ENCODE measurements at regions not wholly inside any gene's neighbourhood (a gene's known extent, or its start where the extent isn't known, plus 50 kb on each side); places are given as distances from the start of the nearest gene placed in this dataset.

DNA sequence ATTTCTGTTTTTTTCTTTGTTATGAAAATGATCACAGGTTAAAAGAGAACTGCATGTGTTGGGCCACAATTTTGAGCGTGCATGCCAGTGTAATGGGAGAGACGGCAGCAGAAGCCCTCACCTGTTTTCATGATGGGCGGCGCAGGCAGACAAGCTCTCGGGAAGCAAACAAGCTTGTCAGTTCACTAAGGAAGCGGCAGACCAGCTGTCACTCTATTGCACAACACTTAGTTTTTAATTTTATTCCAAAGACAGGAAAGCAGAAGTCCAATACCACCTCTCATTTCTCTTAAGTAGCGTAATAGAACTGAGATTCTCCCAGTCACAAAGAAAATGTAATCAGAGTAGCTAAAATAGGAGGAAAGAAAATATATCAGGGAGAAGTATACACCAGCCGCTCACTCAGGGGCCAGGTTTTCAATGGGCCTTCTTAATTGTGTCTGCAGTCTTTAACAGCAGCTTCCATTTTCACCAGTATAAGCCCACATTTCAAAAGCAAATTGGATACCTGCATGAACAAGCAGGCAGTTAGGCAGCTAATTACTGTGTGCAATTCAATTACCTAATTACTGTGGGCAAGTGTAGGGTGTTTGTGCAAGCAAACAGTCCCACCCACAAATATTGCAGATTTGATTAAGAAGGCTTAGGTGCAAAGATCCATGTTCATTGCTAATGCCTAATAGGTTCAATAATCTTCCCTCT, 711.4 kb downstream of the DIAPH3 start:
- no peak for DNase-seq
- ATAC-seq, result no peak

DNA sequence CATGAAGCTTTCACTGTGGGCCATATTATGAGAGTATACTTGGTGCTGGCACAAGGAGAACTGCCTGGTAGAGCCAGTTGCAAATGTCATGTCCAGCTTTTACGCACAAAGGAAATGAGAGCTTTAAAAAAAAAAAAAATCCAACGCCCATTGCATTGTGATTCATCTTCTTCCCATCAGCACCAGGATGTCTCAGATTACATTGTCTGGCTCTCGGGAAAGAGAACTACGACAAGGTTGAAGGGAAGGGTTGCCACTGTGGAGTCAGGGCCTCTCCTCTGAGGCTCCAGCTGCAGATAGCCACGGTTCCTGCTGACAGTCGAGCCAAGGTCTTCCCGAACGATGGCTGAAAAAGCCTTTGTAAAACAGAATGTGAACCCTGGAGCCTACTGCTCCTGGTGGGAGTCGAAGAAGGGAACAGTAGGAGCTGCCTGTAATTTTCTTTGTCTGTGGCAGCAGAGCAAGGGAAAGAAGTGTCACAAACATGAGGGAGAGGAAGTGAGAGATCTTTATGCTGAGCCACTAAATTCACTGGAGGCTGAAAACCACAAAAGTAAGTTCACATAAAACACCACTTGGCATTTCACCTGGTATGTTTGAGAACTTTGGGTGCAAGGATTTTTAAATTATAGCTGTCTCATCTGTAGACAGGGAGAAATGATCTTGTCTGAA, 704.7 kb downstream of the DIAPH3 start:
- DNase-seq, result no peak
- ATAC-seq, result no peak

DNA sequence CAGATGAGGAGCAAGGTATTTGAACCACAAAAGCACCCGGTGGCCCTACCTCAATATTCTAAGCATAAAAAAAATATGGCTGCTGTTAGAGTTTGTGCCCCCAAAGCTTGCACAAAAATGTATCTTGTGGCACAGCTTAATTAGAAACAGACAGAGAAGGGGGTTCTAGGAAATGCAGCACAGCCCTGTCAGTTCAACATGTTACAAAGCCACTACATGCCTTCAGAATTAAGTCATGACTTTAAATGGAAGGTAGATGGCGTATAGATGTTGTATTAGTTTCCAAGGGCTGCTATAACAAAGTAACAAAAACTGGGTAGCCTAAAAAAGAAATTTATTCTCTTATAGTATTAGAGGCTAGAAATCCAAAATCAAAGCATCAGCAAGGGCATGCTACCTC, 703.8 kb downstream of the DIAPH3 start:
- DNase-seq, result no peak
- ATAC-seq, result no peak

DNA sequence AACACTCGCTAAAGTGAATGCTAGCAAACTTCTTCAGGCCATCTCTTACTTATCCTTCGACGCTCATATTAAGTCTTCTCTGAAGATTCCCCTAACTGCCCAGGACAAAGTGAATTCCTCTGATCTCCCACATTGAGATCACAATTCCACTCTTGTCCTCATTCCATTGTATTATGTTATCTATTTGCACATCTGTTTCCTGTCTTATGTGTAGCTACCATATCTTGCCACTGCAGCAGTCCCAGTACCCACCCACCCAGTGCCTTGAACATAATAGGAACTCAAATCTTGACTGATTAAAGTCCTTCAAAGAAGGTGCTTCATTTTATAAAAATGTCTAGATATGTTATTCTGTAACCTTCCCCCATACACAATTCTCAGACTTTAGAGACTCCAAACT, 702.3 kb downstream of the DIAPH3 start:
- ATAC-seq (no peak), DNase-seq (no peak)

DNA sequence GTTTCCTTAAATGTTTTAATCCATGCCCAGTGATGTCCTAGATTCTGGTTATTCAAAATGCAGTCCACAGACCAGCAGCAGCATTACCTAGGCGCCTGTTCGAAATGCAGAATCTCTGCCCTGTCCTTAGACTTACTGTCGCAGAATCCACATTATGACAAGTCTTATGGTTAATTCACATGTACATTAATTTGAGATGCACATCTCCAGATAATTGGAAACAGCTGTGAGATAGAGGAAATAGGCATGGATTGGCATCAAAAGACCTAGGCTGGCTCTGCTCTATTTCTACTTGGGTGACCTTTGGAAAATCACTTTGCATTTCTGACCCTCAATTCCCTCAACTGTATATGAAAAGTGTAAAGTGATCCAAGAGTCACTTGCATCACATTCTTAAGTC, 700.7 kb downstream of the DIAPH3 start:
- no peak for ATAC-seq

DNA sequence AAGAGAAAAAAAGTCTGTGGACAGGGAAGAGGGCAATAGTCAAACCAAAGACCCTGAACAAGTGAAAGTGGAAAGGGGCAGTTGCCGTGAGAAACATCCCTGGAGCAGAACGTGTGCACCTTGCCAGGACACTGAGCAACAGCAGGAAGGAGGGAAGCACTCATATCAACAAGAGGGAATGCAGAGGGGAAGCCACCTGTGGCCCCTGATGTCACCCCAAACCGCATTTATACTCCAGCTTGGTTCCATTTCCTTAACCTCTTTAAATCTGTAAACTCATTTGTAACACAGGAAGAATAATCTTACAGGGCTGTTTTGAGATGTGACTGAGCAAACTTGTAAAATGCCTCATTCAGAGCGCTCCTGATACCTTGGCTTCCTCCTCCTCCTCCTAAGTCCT, 698.8 kb downstream of the DIAPH3 start:
- no peak for ATAC-seq
- DNase-seq, result no peak

More for the DNA sequence above, 700.7 kb downstream of the DIAPH3 start:
- no peak for DNase-seq

DNA sequence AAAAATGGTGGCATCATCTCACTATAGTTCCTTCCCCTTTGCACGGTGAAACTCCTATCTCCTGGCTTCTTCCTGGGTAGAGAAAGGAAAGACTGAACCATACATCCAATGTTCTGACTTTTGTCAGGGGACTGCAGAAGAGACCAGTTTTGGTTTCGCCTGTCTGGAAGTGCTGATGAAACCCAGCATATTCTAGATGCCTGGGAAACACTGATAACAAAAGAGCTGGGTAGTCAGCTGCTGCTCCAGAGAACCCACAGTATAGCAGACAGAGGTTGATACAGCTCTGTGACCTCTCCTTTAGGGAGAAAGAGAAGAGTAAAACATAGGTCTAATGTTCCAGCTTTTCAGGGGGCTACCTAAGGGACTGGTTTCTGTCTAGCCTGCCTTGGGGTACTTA, 695.3 kb downstream of the DIAPH3 start:
- DNase-seq (no peak), ATAC-seq (no peak)

DNA sequence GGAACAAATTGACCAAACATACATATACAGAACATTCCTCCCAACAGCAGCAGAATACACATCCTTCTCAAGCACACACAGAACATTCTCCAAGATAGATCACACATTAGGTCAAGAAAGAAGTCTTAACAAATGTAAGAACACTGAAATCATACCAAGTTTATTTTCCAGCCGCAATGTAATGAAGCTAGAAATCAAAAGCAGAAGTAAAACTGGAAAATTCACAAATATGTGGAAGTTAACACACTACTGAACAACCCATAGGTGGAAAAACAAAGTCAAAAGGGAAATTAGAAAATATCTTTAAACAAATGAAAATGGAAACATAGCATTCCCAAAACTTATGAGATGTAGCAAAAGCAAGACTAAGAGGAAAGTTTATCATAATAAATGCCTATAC, 692.6 kb downstream of the DIAPH3 start:
- ATAC-seq (no peak), DNase-seq (no peak)

DNA sequence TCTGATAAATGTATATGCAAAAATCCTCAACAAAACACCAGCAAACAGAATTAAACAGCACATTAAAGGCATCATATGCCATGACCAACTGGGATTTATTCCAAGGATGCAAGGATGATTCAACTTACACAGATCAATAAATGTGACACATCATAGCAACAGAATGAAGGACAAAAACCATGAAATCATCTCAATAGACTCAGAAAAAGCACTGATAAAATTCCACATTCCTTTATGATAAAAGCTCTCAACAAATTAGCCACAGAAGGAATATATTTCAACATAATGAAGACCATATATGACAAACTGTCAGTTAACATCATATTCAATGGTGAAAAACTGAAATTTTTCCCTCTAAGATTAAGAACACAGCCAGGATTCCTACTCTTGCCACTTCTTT, 691.6 kb downstream of the DIAPH3 start:
- DNase-seq, result no peak

DNA sequence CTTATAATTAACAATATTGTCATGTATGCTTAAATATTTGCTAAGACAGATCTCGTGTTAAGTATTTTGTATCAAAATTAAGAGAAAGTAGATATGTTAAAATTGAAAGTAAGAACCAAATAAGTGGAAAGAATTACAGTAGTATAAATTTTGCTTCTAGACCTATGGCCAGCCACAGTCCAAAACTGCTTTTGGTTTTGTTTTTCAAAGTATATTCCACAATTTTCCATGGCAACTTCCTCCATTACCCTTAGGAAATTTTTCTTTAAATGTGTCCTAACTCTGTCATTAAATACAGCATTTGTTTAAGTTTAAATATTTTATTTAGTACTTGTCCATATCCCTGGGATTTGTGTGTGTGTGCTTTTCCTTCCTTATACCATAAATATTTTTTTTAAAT, 689.0 kb downstream of the DIAPH3 start:
- DNase-seq (no peak), ATAC-seq (no peak)

More for the DNA sequence above, 691.6 kb downstream of the DIAPH3 start:
- no peak for ATAC-seq

DNA sequence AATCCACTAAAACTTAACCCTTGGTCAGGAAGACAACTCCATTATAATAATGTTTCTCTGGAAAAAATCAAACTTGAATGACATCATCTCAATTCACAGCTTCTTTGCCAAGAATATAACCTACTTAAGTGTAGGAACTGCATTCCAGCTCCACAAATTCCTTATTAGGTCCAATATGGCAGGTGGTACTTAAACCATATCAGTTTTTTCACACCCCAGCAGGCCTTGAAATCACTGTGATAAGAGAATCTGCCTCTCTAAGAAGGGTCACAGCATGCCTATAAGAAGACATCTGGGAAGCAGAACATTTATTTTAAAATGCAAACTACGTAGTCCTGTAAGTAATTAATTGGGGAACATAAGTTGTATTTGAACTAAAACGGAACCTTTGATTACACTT, 687.8 kb downstream of the DIAPH3 start:
- no peak for ATAC-seq

DNA sequence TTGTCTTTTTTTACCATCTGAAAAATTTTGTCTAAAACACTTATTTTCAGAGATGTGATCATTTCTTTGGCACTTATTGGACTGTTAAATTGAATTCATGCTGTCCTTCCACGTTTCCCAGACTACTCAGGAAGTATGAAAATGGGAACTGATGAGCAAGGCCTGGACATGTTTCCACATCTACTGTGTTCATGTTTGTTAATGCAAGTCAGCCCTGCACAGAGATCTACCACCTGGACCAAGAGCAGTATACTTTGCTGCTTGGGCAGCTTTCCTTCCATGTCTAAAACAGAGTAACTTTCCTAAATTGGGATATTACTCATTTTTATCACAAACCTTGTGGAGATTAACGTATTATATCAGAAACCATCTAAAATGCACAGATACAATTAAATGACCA, 687.4 kb downstream of the DIAPH3 start:
- no peak for ATAC-seq
- no peak for DNase-seq

More for the DNA sequence above, 687.8 kb downstream of the DIAPH3 start:
- DNase-seq, result no peak

DNA sequence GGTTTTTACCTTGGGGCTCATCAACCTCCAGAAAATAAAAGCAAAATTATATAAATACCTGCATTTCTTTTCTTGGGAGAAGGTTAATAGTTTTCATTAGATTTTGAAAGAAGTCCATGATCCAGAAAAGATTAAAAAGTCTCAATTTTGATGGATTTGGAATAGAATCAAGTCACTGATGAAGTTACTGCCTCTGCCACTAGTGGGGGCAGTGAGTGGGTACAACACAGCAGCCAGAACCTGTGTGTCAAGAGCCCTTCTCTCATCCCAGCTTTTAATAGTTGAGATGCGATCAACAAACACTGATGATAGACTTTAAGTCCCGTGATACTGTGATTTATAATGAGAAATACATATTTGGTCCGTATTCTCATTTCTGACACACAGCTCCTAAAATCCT, 686.7 kb downstream of the DIAPH3 start:
- ATAC-seq, result no peak
- no peak for DNase-seq

DNA sequence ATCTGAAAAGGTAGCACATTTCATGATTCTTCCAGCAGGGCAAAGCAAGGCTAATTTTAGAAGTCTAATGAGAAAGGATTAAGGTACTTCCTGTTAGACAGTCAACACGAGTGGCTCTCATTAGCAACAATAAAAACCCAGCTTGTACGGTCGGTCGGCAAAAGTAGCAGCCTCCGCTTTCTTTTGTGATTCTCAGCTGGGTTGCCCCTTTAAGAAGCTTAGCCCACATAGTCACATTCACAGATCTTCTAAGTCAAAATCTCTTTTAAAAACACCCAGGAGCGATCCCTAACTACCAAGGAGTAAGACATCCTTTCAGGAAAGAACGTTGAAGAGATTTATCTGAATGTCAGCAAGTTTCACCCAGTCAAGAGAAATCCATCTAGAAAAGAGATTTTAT, 684.8 kb downstream of the DIAPH3 start:
- DNase-seq, result no peak

DNA sequence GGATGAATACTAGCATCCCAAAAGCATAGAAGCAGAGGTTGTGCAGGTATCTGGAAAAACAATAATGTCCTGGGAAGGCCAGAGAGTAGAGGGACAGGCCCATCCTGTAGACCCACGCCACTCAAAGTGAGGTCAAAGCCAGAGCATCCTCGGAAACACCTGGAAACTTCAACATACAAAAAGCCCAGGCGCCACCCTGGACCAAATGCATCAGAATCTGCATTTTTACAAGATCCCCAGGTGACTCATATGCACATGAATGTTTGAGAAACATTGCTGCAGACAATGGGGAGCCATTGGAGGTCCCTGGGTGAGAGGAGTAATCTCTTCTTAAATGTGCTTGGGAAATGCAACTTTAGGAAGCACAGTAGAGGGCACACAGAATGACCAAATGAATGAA, 684.1 kb downstream of the DIAPH3 start:
- DNase-seq, result no peak
- ATAC-seq, result no peak

More for the DNA sequence above, 684.8 kb downstream of the DIAPH3 start:
- no peak for ATAC-seq

DNA sequence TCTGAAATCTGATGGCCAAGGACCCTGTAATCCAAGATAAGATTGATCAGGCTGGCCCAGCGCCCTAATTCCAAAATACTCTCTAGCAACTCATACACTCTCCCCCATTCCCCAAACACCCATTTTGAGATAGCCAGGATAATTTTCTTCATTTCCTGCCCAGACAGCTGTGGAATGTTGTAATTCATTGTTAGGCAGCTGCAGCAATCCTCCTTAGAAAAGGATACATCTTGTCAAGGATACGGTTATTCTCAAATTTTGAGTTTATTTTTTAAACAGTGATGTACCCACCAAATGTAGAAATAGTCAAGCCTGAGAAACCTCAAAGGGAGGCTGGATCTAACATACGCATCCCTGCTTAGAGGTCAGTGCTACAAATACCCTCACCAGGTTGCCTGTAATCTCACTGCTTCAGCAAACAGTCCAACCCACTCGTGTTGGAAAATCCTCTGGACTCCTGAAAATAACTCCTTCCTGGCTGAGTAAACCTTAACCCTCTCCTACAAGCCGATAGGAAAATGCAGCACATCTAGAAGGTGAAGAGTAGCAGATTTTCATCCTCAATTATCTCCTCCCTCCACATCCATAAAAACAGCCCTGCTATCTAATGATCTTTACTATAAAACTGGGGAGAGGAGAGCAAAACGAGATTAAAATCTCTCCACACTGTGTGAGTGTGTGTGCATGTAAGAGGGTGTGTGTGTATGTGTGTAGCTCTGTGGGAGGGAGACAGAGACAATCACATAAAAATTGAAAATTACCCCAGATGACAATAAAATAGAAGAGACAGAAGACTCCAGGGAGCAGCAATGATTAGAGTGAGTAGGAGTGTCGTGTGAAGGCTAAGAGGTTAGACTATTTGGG, 683.1 kb downstream of the DIAPH3 start:
- ATAC-seq (no peak), DNase-seq (no peak)

DNA sequence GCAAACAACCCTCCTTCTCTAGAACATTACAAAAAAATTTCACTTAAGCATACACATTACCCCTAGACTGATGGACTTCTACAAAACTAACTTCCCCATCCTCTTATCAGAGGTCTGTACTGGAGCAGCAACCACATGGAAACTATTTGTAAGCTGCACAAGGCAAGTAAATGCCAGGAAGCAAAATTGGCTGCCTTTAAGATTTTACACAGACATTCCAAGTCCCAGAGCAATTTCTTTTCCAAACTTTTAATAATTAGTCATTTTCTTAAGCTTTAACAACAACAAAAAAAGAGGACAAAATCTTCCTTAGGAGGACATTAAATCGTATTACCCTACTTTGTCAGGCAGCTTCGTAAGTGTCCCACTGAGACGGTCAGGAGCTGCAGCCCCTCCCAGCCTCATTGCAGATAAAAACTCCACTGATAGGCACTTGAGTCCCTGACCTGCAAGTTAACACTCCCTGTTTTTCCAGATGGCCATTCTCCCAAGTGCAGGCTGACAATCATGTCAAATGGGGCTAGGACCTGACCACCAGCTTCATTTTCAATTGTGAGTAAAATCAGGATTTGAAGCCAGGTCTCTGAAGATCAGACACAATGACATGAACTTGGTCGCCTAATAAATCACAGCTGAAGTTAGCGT, 680.1 kb downstream of the DIAPH3 start:
- no peak for DNase-seq
- no peak for ATAC-seq

DNA sequence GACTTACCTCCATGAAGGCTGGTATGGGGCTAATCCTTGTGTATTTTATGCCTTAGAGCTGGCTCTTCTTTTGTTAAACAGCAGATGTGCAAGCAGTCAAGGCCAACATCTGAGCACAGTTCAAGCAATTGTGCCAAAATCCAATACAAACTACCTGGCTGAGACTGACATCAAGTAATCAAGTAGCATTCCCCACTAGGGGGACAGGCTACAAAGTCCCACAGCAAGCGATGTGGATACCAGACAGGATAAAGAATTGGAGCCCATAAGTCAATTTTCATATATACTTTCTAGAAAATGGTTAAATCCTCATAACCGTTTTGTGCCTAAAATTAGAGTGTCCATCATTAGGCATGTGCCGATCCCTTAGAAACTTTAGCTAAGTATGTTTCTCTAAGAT, 675.8 kb downstream of the DIAPH3 start:
- DNase-seq (no peak), ATAC-seq (no peak)

DNA sequence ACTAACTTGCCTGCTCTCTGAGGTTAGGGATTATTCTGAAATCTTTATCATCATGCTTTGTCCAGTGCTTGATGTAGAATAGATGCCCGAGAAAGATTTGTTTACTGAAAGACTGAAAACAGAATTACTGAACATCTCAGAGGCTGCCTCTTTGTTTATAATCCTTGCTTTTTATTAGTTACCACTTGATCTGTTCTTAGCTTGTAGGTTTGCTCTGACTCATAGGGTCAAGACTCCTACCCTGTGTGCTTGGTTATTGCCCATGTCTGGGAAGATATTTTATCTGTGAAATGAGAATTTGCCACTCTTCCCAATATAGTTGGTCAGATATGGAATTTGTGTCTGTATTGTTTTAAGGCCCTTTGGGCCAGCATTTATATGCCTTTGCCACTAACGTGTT, 675.3 kb downstream of the DIAPH3 start:
- no peak for ATAC-seq
- no peak for DNase-seq

DNA sequence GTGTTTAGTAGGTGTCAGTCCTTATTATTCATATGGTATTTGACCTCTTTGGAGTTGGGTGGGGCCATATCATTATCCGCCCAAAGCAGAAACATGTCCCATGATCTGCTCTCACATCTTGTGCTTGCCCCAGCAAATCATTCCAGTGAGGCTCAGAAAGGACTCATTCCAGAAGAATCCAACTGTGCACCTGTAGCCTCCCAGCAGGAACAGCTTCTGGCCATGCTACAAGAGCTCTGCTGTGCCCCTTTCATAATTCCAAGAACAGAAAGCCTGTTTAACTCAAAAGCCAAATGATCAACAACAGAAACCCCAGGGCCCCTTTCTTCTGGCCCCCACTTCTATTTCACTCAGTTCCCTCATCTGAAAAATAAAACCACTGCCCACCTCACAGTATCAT, 673.1 kb downstream of the DIAPH3 start:
- no peak for DNase-seq
- no peak for ATAC-seq

DNA sequence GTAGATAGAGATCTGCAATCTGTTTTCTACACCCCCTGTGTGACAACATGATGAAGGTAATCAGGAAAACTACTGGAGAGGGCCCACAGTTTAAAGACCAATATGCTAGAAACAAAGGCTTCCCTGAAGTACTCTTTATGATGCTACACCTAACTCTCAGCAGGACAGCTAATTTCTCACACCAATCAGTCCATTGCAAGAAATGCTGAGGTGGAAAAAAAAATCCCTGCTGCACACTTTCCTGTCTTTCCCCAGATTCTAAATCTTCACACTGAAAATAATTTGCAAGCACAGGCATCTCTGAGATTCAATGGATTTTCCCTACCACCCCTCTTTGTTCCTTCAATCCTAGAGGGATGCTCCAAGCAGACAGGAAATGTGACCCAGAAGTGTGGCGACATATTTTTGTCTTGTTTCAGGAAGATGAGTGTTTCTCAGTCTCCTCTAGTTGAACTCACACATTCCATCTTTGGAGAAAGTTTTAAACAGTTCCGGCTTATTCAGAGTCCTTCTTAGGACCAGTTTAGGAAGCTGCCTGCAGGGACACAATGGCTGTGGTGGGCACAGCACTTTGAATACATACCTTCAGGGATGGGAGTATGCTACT, 671.6 kb downstream of the DIAPH3 start:
- DNase-seq (no peak), ATAC-seq (no peak)

DNA sequence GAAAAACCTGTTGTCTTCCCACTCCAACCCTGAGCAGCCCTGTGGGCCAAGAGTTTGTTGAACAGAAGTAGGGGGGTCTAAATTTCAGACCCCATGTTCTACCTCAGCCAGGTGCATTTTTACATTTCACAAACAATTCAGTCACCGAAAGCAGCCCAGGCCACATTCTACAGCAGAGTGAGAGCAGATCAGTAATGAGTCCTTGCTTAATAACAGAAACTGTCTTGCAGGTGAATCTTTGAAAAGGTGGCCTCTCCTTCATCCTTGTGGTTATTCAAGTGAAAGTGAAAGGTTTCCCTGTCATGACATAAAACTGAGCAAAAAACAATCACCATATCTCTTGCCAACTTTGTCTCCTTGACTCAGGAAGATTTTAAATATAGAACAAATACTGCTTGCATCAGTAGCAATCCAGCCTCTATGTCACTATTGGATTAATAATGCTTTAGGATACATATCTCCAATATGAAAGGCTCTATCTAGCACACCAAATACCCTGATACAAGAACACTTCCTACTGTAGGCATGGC, 670.2 kb downstream of the DIAPH3 start:
- no peak for ATAC-seq
- DNase-seq, result no peak

Measured in stimulated activated naive CD8-positive, alpha-beta T cell treated with anti-CD3 and anti-CD28 coated beads, Interleukin-15, Interleukin-2, amounts not matched to agents 100 U/mL and 50 U/mL, for 24 hours (primary cell).